ENCODE measurements at regions not wholly inside any gene's neighbourhood (a gene's known extent, or its start where the extent isn't known, plus 50 kb on each side); places are given as distances from the start of the nearest gene placed in this dataset.
A peak's percentile ranks its signal among the peaks of the same experiment; 100 is the strongest.

DNA sequence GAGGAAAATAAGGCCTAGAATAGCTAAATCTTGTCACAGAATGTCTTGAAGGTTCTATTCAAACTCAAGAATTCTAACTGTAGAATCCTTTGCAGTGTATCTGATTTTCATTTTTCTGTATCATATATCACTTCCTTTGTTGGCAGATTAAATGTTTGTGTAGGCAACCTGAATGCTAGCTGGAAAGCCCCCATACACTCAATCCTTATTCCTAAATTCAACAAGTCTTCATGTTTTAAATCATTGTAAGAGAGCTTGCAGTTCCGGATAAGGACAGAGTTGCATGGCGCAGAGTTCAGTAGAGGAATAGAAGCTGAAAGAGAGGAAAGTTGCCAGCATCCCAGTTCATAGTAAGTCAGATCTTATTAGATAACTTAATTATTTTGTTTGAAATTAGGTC is 242.0 kb upstream of the SEMA6D start:
- H3K4me3 ChIP-seq (ENCODE audit: low read depth, low read length) = no peak overlapping the region
- peak; percentile 51 for DNase-seq (ENCODE audit: low read depth)
- TF ChIP-seq, protein P1, sequence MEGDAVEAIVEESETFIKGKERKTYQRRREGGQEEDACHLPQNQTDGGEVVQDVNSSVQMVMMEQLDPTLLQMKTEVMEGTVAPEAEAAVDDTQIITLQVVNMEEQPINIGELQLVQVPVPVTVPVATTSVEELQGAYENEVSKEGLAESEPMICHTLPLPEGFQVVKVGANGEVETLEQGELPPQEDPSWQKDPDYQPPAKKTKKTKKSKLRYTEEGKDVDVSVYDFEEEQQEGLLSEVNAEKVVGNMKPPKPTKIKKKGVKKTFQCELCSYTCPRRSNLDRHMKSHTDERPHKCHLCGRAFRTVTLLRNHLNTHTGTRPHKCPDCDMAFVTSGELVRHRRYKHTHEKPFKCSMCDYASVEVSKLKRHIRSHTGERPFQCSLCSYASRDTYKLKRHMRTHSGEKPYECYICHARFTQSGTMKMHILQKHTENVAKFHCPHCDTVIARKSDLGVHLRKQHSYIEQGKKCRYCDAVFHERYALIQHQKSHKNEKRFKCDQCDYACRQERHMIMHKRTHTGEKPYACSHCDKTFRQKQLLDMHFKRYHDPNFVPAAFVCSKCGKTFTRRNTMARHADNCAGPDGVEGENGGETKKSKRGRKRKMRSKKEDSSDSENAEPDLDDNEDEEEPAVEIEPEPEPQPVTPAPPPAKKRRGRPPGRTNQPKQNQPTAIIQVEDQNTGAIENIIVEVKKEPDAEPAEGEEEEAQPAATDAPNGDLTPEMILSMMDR (IDR thresholded peaks at IDR 0.05; ENCODE audit: insufficient read depth, low read length) = no peak

DNA sequence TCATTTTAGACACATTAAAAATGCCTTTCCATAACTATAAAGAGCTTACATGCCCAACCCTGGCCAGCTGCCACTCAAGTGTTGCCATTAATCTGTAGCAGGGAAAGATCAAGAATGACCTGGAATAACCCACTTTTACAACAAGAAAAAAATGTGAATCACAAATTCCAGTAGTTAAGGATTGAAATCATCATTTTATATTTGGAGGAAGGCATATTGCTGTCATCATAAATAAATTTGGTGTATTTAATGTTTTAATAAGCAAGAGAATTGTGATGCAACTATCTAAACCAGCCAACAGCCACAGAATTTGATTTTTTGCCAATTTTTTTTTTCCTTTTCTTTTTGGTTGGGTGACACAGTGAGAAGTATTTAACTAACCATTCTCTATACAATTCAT is 240.0 kb upstream of the SEMA6D start:
- no peak overlapping the region for H3K4me3 ChIP-seq (ENCODE audit: low read depth, low read length)
- no peak for DNase-seq (ENCODE audit: low read depth)
- TF ChIP-seq, protein P1 (IDR thresholded peaks at IDR 0.05; ENCODE audit: insufficient read depth, low read length) = no peak

DNA sequence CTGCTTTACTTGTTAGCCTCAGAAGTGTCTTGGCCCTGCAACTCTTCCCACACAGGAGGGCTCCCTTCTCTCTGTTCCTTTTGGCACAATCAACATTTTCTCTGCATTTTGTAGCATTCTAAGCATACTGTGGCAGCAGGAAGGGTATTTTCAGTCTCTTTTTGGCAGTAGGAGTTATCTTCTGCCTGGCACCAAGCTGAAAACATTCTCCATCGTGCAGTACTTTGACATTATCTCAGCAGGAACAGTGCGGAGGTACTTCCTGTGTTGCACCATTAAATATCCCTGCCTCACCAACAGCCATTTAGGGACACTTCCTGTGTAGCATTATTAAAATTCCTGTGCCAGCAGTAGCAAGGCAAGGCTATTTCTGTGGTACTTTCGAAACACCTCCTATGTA is 233.2 kb upstream of the SEMA6D start:
- no peak for DNase-seq (ENCODE audit: low read depth)
- TF ChIP-seq, protein P1 (IDR thresholded peaks at IDR 0.05; ENCODE audit: insufficient read depth, low read length) = no peak
- no peak overlapping the region for H3K4me3 ChIP-seq (ENCODE audit: low read depth, low read length)

DNA sequence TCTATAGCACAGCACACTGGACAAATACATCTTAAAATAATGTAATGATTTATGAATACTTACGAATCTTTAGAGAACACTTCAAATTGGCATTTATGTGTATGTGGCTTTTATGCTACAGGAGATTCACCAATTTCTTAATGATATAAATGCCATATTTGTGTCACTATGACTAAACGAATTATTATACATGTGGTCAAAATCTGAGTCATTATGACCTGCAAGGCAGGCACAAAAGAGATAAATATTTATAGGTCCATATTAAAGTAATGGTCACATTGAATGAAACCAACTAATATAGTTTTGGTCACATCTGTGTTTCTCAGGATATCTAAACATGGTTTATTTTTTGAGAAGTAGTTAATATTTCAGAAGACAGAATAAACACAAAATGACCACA is 232.3 kb upstream of the SEMA6D start:
- DNase-seq (ENCODE audit: low read depth) = no peak
- TF ChIP-seq, protein P1 (IDR thresholded peaks at IDR 0.05; ENCODE audit: insufficient read depth, low read length) = no peak
- H3K4me3 ChIP-seq (ENCODE audit: low read depth, low read length) = no peak overlapping the region

DNA sequence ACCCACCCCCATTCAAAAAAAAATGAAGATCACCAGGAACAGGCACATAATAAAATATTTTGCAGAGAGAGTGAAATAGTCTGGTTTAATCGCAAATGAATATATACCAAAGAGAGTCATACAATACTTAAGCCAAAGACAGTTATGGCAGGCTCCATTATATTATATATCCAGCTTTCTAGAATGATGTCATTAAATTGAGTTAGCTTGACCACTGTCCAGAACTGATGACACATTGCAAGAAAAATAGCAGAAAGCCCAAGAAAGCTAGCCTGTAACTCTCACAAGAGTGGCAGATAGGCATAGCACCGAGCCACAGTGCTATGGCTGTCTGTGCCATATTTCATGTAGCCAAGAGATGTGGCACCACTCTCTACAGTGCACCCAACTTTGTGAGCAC is 231.9 kb upstream of the SEMA6D start:
- no peak overlapping the region for H3K4me3 ChIP-seq (ENCODE audit: low read depth, low read length)
- DNase-seq (ENCODE audit: low read depth) = no peak
- TF ChIP-seq, protein P1 (IDR thresholded peaks at IDR 0.05; ENCODE audit: insufficient read depth, low read length) = no peak

DNA sequence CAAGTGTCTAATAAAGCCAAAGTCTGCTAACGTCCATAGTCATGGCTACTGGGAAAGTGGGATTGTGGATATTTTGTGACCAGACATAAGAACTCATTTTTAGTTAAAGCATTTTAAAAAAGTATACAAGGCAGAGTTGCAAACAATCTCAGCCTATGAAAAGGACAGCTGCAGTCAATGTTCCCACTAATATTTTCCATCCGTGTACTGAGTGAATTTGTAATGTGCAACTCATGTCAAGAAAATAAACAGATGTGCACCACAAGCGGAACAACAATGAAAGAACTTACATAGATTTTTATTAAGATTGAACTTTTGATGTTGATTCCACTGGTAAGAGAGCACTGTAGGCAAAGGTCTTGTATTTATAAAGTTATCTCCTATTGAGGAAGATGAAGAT is 231.3 kb upstream of the SEMA6D start:
- TF ChIP-seq, protein P1 (IDR thresholded peaks at IDR 0.05; ENCODE audit: insufficient read depth, low read length) = no peak
- H3K4me3 ChIP-seq (ENCODE audit: low read depth, low read length) = no peak overlapping the region
- no peak for DNase-seq (ENCODE audit: low read depth)

DNA sequence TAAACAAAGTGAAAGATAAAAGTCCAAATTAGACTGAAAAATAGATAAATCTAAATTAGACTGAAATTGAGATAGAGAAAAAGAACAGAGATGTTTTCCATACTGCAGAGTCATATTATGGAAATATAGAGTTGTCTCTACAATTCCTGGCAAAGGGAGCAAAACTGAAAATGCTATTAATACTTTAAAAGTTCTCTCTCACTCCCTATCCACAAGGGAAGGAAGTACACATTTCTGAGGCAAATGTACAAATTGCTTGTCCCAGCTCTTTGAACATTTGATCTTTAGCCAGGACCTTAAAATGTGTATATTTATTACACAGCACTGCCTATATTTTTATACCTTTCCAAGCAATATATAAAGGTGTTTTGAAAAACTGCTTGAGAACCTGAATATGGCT is 225.1 kb upstream of the SEMA6D start:
- no peak for DNase-seq (ENCODE audit: low read depth)
- TF ChIP-seq, protein P1 (IDR thresholded peaks at IDR 0.05; ENCODE audit: insufficient read depth, low read length) = no peak
- no peak overlapping the region for H3K4me3 ChIP-seq (ENCODE audit: low read depth, low read length)

All from fibroblast of the aortic adventitia (primary cell).